GM12891 (cell line): ENCODE measurements at regions not wholly inside any gene's neighbourhood (a gene's known extent, or its start where the extent isn't known, plus 50 kb on each side); places are given as distances from the start of the nearest gene placed in this dataset.

Experiments used
- DNase-seq: peaks from one replicate; pipeline ENCODE4 v3.0.0; 2011; ENCODE audit warnings: low spot score; ENCODE audit not compliant: insufficient read length
- FAIRE-seq: peaks from 2 replicates; lab custom pipeline; 2011; peaks lifted over from hg19 to GRCh38; lab: Jason Lieb, UNC
- PAX5 ChIP-seq: IDR thresholded peaks from 2 replicates; pipeline ENCODE4 v1.6.1; 2011; ENCODE audit warnings: low read length, moderate library complexity, mild to moderate bottlenecking; ENCODE audit not compliant: insufficient read depth, severe bottlenecking
- POLR2A ChIP-seq: IDR thresholded peaks from 2 replicates; pipeline ENCODE4 v1.6.1; 2011; ENCODE audit warnings: low read depth, low read length, control low read depth
- POLR2AphosphoS5 ChIP-seq: IDR thresholded peaks from 2 replicates; pipeline ENCODE4 v1.6.1; 2011; ENCODE audit warnings: low read depth, low read length, control low read depth
- POU2F2 ChIP-seq: IDR thresholded peaks from 2 replicates; pipeline ENCODE4 v1.6.1; 2011; ENCODE audit warnings: low read depth, mild to moderate bottlenecking, control low read depth, low read length, moderate library complexity
- SPI1 ChIP-seq: IDR thresholded peaks from 2 replicates; pipeline ENCODE4 v1.6.1; 2011; ENCODE audit warnings: low read depth, low read length, control low read depth
- TAF1 ChIP-seq: IDR thresholded peaks from 2 replicates; pipeline ENCODE4 v1.6.1; 2011; ENCODE audit warnings: low read depth, low read length, control low read depth

DNA sequence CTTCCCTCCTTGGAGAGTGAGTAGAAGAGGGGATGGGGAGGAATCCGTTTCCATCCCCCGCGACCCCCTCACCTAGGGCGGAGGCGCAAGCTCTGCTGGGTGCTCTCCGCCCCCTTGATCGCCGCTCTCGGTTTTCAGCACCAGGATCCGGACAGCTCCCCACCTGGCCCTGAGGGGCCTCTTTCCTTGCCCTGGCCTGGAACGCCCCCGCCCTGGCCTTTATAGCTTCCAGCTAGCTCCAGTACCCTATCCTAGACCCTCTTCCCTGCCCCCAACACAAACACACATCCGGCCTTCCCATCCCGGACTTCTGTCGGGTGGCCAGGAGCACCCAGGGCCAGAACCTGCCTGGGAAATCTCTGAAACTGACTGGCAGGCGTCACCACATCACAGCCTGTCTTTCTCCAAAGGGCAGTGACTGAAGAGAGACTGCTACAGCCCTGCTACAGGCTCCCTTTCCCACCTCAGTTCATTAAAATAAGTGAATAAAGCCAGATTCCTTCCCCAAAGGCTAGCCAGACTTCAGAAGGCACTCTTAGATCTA lies 72.3 kb upstream of the LEP start:
- TF ChIP-seq POLR2A: no peak
- TF ChIP-seq POU2F2: no peak
- TF ChIP-seq TAF1: no peak
- no peak for TF ChIP-seq SPI1
- TF ChIP-seq PAX5: no peak
- no peak for TF ChIP-seq POLR2AphosphoS5
- no peak for DNase-seq
- FAIRE-seq: no peak

DNA sequence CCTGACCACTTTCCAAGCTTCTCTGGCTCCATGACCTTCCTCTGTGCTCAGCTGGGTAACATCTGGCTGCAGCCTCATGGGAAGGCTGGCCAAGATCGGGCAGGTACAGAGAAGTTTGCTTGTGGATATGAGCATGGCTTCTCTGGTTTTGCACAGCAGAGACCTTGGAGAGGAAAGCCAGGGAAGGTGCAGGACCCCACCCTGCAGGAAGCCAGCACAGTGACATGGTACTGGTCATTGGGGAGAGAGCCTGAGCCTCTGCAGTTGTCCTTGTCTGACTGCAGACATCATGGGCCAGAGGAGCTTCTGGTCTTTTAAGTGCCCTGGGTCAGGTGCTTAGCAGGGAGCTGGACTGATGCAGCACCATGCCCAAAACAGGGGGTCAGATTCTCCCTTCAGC lies 70.6 kb upstream of the LEP start:
- DNase-seq (no peak), FAIRE-seq (no peak)
- TF ChIP-seq POLR2A: no peak
- no peak for TF ChIP-seq SPI1
- TF ChIP-seq TAF1: no peak
- TF ChIP-seq PAX5: no peak
- TF ChIP-seq POLR2AphosphoS5: no peak
- no peak for TF ChIP-seq POU2F2

DNA sequence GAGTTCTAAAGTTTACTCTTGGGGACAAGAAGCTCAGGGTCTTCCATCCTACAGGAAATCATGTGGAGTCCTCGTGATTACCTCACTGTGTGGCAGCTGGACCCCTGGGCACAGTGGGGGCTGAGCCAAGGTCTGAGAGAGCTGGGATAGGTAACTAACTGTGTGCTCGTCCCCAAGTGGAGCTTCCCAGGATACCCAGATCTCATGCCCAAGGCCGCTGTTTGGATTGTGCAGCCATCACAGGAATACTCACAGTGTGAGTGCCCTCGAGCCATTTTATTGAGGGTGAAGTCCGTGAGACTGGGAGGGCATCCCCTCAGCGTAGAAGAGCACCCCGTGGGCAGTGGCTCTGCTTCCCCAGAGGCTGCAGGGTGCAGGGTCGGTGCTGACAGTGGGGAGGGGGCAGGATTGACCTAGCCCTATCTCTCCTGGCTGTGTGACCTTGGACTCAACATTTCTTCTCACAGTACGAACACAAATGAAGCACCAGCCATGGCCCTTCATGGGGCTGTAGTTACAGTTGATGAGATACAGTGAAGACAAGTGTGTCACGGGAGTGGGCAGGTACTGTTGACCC lies 69.6 kb upstream of the LEP start:
- DNase-seq: no peak

DNA sequence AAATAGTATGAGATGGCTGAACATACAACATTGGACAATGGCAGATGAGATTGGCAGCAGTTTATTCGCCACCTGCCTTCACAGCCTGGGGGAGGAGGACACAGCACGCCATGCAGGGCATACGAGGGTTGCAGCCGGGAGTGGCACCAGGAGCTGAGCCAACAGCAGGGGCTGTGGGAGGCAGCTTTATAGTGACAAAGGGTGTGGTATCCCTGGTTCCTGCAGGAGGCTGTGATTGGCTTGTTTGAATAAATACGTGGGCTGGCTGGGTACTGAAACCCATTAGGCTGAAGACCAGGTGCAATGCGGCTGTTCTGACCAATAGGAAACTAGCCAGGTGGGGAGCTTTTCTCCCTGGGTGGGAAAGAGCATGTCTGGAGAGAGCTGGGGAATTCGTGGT lies 68.9 kb upstream of the LEP start:
- TF ChIP-seq SPI1: no peak
- TF ChIP-seq PAX5: no peak
- TF ChIP-seq POLR2A: no peak
- TF ChIP-seq TAF1: no peak
- no peak for TF ChIP-seq POLR2AphosphoS5
- no peak for TF ChIP-seq POU2F2
- DNase-seq (no peak), FAIRE-seq (no peak)

More for the DNA sequence above, 69.6 kb upstream of the LEP start:
- TF ChIP-seq SPI1 (no peak), POLR2A (no peak), TAF1 (no peak), POU2F2 (no peak), POLR2AphosphoS5 (no peak), PAX5 (no peak)
- no peak for FAIRE-seq

DNA sequence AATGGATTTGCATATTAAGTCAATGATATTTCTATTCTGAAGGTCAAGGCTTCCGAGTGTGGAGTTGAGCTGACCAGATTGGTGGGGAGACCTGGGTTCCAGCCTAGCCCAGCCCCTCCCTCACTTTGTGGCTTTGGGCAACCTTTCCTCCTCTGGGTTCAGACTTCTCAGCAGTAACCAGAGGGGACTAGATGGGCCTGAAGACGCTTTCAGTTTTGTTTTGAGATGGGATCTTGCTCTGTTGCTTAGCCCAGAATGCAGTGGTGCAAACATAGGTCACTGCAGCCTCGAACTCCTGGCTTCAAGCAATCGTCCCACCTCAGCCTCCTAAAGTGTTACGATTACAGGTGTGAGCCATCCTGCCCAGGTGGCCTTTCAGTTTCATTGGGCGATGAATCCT lies 68.1 kb upstream of the LEP start:
- DNase-seq (no peak), FAIRE-seq (peak; percentile 43)
- no peak for TF ChIP-seq PAX5
- no peak for TF ChIP-seq POU2F2
- no peak for TF ChIP-seq TAF1
- no peak for TF ChIP-seq POLR2AphosphoS5
- no peak for TF ChIP-seq POLR2A
- TF ChIP-seq SPI1: no peak

DNA sequence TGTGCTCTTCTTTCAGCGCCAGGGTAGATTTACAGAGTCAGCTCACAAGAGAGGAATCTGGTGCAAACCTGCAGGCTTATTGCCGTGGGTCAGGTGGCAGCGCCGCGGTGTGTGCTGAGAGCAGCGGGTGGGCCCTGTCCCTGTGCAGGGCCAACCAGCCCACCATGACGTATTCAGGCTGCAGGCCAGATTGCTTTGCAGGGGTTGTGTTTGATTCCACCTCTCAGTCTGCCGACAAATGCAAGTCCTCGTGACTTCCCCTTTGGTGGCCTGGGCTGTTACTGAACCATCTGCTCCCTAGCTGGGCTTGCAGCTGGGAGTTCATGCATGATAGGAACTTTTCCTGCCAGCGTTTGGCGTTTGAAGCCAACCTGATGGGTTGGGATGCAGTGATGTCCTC lies 66.7 kb upstream of the LEP start:
- TF ChIP-seq TAF1: no peak
- no peak for TF ChIP-seq POLR2AphosphoS5
- TF ChIP-seq SPI1: no peak
- no peak for TF ChIP-seq POU2F2
- TF ChIP-seq POLR2A: no peak
- no peak for TF ChIP-seq PAX5
- no peak for DNase-seq
- no peak for FAIRE-seq

DNA sequence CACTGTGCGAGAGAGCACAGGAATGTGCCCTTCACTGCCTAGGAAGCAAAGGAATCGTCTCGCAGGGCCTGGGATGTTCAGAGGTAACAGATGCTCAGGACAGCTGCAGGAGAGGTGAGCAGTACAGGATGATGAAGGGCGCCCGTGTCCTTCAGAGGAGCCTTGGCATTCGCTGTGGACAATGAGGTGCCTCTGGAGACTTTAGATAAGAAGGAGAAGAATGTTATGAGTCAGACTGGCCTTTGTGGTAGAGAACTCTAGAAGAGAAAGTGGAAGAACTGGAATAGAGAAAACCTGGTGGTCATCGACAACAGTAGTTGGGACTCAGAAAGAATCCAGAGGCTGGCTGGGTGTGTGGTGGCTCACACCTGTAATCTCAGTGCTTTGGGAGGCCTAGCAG lies 64.4 kb upstream of the LEP start:
- DNase-seq (no peak), FAIRE-seq (no peak)
- no peak for TF ChIP-seq PAX5
- TF ChIP-seq TAF1: no peak
- TF ChIP-seq POLR2AphosphoS5: no peak
- TF ChIP-seq SPI1: no peak
- no peak for TF ChIP-seq POU2F2
- TF ChIP-seq POLR2A: no peak

DNA sequence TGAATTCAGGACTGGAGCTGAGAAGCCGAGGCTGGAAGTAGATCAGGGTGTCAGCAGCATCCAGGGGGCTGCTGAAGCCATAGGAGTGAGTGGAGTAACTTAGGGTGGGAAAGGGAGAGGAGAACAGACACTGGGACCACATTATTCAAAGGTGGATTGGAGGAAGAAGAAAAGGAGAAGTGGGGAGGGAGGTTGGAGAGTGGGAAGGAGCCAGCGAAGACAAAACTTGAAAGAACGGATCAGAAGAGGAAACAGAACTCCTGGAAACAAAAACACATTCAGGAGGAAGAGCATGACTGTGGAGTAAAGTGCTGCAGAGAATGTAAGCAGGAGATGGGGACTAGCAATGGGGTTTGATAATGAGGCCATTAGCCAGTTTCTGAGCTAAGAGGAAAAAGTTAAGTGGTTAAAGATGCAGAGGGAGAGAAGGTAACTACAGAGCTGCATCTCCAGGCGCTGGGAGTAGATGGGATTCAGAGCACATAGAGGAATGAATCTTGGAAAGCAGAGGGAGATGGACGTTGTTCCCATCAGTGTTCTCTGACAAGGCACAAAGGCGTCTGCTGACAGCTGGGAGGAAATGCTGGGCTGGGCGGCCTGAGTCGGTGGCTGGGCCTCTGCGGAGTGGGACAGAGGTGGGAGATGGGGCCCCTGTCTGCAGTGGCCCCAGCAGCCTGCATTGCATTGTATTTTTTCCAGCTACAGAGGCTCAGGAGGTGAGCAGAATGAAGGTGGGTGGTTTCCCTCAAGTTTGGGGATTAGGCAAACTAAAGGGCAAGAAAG lies 63.1 kb upstream of the LEP start:
- TF ChIP-seq POLR2A (no peak), SPI1 (0 out of 2 replicates have a peak, but pooled peaks have one; percentile 13)
- no peak for FAIRE-seq
- DNase-seq: no peak

DNA sequence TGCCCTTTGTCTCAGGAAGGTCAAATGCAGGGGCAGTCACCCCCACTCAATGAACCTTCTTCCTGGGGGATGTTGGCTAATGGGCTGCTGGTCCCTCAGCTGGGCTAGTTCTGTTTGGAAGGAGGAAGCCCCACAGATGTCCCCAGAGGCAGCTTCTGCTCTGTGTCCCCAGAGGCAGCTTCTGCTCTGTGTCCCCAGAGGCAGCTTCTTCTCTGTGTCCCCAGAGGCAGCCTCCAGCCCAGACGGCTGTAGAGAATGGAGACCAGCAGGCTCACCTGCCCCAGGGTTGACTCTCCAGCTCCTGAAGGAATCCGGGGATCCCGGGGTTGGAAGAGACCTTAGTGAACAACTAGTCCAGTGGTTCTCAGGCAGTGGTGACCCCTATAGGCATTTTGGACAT lies 62.5 kb upstream of the LEP start:
- FAIRE-seq (no peak), DNase-seq (no peak)
- no peak for TF ChIP-seq POLR2A
- TF ChIP-seq POU2F2: no peak
- TF ChIP-seq SPI1: no peak
- TF ChIP-seq POLR2AphosphoS5: no peak
- TF ChIP-seq TAF1: no peak
- no peak for TF ChIP-seq PAX5
